GM19452 (cell line): ENCODE measurements at regions not wholly inside any gene's neighbourhood (a gene's known extent, or its start where the extent isn't known, plus 50 kb on each side); places are given as distances from the start of the nearest gene placed in this dataset.
"Not testable (repeated sequence)": the region's sequence is repeated elsewhere in the genome, so short reads cannot be mapped to it uniquely, and the experiment has no call there.

Source experiments
- ATAC-seq: cut with Tn5 transposase; IDR thresholded peaks from one replicate; pipeline ENCODE4 v1.9.1; 2021; ENCODE audit not compliant: unreplicated experiment

- ATAC-seq, result no peak
Measured at GRCh38 chr17:74126179-74126900, 77.1 kb upstream of the RPL38 start.

GRCh38 chr17:74126959-74127358 is 76.5 kb upstream of the RPL38 start:
- ATAC-seq, result no peak

- no peak for ATAC-seq
Measured at GRCh38 chr17:74128456-74129211, 74.8 kb upstream of the RPL38 start.

GRCh38 chr17:74129800-74130199 is 73.7 kb upstream of the RPL38 start:
- not testable (repeated sequence) for ATAC-seq

DNA sequence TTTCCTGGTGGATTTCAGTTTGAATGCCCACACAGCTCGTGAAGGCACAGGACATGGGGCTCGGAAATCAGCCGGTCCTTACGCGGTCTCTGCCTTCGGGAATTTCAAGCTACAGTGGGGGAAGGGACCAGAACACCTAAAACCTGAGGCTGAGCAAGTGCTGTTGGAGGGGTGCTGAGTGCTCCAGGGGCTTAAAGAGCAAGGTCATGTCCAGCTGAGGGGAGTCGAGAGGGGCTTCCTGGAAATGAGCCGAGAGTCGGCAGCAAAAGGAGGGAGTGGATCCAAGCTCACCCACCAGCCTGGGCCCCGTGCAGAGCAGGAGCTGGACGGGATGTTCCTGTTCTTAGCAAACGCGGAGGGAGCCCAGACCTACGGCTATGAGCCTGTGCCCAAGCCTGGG is 73.2 kb upstream of the RPL38 start:
- no peak for ATAC-seq

DNA sequence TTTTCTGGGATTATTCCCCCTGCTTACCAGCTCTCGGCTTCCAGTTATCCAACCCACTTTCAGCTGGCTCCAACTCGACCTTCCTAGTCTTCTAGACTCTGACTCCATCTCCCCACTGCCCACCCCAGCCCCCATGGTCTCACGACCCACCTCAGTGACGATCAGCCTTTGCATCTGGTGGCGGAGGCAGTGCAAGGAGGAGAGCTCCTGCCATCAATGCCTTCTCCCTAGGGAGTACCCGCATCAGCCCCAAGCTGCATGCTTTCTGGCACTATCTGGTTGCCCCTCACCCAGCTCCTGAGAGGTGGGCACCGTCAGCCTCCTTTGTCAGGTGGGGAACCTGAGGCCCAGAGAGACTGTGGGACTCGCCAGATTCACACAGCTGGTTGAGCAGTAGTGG is 72.6 kb upstream of the RPL38 start:
- no peak for ATAC-seq

DNA sequence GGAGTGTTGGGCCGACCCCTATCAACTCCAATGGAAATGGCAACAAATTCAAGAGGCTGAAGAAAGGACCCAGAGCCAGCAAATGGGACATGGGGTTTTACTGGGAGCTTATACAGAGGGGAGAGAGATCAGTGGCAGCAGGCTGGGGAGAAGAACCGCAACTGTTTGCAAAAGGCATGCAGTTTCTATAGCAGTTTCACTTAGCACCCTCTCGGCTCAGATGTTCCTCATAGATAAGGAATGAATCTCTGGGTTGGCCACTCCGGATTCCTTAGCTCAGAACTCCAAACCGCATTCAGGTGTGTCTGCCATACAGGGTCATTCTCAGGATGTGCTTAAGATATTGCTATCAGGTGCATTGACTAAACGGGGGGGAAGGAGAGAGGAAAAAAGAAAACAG is 71.1 kb upstream of the RPL38 start:
- ATAC-seq, result no peak

DNA sequence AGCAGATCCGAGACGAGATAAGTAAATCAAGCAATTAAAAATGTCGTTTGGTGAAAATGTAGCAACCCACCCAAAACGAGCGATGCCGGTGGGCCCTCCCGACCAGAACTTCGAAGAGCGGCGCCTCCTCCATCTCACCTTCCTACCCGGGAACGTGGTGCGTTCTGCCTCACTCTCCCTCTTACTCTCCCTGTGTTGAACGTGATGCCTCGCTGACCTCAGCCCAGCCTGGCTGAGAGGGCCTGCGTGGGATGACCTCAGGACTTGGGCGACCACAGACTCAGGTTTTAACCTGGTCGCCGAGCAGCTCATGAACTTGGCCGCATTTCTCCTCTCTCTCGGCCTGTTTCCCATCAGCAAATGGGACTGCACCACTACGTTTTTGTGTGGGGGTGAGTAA is 69.7 kb upstream of the RPL38 start:
- ATAC-seq, result no peak

GRCh38 chr17:74134234-74134633 is 69.2 kb upstream of the RPL38 start:
- ATAC-seq, result not testable (repeated sequence)

DNA sequence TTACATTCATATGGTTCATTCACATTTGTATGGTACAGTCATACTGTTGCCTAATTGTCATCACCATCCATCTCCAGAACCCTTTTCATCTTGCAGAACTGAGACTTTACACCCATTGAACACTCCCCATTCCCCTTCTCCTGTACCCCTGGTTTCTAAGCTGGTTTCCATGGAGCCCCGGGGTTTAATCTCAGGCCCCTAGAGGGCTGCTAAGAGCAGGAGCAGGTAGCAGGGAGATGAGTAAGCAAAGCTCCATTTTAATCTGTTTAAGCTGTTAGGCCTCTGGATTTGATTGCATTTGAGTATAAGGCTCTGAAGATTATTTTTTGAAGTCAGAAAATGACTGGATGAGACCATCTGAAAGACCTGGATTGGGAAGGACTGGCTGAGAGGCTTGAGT is 68.5 kb upstream of the RPL38 start:
- ATAC-seq, result no peak

DNA sequence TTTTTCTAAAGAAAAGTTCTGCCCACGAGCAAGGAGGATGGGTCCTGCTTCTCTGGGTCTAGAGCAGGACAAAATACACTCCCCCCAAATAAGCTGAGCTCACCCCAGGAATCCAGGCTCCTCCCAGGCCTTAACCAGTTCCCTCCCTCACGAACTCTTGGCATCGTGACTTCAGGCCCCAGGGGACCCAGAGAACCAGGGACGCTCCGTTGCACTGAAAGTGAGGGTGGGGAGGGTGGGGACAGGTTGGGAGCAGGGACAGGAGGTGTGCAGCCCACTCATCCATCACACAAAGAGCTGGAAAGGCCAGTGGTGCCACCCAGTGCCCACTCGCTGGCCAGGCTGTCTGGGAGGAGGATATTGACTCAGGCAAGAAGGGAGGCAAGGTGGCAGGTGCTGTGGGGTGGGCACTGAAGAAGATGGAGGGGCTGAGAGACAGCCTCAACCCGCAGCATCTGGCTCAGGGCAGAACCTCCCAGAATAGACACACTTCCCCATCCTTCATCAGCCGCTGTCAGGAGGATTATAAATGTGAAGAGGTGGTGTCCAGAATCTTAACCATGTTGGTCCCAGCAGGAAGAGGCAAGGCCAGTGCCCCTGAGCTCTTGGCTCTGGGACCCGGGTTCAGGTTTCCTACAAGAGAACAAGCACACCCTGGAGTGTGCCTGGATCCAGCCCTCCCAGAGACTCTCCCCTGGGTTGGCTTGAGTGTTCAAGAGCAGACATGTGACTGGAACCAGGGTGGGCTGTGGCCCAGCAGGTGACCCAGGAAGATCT is 67.9 kb upstream of the RPL38 start:
- no peak for ATAC-seq

GRCh38 chr17:74137416-74137815 is 66.1 kb upstream of the RPL38 start:
- no peak for ATAC-seq

DNA sequence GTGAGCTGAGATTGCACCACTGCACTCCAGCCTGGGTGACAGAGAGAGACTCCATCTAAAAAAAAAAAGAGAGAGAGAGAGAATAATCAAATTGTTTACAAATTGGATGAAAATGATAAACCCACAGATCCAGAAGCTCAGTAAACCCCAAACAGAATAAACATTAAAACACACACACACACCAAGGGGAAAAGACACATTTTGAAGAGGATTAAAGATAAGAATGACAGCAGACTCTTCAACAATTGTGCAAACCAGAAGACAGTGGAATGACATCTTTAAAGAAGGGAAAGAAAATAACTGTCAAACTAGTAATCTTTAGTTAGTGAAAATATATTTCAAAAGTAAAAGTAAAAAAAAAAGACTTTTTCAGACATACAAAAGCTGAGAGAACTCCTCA is 64.4 kb upstream of the RPL38 start:
- no peak for ATAC-seq

GRCh38 chr17:74140282-74140681 is 63.2 kb upstream of the RPL38 start:
- no peak for ATAC-seq

DNA sequence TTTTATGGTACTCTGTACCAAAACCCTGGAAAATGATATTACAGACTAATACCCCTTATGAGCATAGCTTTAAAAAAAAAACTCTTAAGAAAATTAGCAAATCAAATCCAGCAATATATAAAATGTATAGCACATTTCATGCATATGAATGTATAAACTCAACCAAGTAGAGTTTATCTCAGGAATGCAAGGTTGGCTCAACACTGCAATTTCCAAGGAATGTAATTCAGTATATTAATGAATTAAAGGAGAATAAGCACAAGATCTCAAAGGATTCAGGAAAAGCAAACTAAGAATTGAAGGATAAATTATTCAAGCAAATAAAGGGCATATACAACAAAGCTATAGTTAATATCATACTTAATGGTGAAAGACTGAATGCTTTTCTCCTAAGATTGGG is 61.9 kb upstream of the RPL38 start:
- ATAC-seq, result no peak

DNA sequence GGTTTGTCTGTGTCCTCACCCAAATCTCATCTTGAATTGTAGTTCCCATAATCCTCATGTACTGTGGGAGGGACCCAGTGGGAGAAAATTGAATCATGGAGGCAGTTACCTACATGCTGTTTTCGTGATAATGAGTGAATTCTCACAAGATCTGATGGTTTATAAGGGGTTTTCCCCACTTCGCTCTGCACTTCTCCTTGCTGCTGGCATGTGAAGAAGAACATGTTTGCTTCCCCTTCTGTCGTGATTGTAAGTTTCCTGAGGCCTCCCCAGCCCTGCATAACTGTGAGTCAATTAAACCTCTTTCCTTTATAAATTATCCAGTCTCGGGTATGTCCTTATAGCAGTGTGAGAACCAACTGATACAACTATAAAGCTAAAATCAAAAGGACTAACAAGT is 60.2 kb upstream of the RPL38 start:
- ATAC-seq, result not testable (repeated sequence)

GRCh38 chr17:74145756-74146155 is 57.7 kb upstream of the RPL38 start:
- ATAC-seq, result no peak

DNA sequence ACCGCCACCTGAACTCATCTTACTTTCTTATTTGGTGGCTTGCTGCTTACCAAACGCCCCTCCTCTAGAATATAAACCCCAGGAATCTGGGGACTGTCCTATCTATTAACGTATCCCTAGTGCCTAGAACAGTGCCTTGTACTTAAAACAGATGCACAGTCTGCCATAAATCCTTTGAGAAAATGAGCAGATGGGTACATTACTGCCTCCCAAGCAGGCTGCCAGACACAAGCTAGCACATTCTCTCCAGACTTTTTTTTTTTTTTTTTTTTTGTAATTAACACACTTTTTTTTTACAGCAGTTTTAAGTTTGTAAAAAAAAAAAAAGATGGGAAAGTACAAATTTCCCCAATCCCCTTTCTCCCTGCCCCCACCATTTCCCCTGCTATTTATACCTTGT is 57.3 kb upstream of the RPL38 start:
- no peak for ATAC-seq

GRCh38 chr17:74147056-74147835 is 56.2 kb upstream of the RPL38 start:
- no peak for ATAC-seq

- ATAC-seq, result no peak
Measured at GRCh38 chr17:74147966-74148365, 55.5 kb upstream of the RPL38 start.

DNA sequence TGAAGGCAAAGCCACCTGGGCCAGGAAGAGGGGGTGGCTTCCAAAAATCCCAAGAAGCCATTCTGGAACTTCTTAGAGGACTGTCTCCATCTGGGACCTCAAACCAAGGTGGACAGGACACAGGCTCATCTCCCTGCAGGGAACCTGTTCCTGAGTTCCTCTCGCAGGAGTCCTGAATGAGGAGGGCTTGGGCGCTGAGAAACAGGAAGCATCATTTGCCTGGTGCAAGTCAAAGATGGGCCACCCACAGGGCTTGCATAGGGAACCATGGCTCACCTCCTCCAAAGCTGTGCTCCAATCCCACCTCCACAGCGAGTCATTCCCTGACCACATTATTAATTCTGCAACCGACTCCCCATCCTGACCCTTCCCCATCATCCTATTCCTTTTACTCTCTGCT is 55.0 kb upstream of the RPL38 start:
- ATAC-seq, result no peak
